ENCODE measurements at regions not wholly inside any gene's neighbourhood (a gene's known extent, or its start where the extent isn't known, plus 50 kb on each side); places are given as distances from the start of the nearest gene placed in this dataset.

DNA sequence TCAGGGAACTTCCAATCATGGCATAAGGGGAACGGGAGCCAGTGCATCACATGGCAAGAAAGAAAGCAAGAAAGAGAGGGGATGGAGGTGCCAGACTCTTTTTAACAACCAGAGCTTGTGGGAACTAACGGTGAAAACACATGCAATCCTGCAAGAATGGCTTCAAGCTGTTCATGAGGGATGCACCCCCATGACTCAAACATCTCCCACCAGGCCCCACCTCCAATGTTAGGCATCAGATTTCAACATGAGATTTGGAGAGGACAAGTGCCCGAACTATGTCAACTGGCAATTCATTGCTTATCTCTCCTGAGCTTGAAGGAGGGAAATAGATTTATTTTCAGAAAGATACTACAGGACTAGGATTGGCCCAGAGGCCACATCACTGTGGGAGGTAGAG lies 270.0 kb downstream of the SLC4A3 start:
- H3K36me3 ChIP-seq (ENCODE audit: insufficient read depth, low read length), result no peaks in the 10 kb centered on the region
- TF ChIP-seq EZH2 (IDR thresholded peaks at IDR 0.05; ENCODE audit: borderline replicate concordance, insufficient read depth, low read length, poor library complexity, severe bottlenecking), result no peak
- TF ChIP-seq RAD21 (conservative IDR thresholded peaks at IDR 0.05), result no peak
- TF ChIP-seq, protein P1, sequence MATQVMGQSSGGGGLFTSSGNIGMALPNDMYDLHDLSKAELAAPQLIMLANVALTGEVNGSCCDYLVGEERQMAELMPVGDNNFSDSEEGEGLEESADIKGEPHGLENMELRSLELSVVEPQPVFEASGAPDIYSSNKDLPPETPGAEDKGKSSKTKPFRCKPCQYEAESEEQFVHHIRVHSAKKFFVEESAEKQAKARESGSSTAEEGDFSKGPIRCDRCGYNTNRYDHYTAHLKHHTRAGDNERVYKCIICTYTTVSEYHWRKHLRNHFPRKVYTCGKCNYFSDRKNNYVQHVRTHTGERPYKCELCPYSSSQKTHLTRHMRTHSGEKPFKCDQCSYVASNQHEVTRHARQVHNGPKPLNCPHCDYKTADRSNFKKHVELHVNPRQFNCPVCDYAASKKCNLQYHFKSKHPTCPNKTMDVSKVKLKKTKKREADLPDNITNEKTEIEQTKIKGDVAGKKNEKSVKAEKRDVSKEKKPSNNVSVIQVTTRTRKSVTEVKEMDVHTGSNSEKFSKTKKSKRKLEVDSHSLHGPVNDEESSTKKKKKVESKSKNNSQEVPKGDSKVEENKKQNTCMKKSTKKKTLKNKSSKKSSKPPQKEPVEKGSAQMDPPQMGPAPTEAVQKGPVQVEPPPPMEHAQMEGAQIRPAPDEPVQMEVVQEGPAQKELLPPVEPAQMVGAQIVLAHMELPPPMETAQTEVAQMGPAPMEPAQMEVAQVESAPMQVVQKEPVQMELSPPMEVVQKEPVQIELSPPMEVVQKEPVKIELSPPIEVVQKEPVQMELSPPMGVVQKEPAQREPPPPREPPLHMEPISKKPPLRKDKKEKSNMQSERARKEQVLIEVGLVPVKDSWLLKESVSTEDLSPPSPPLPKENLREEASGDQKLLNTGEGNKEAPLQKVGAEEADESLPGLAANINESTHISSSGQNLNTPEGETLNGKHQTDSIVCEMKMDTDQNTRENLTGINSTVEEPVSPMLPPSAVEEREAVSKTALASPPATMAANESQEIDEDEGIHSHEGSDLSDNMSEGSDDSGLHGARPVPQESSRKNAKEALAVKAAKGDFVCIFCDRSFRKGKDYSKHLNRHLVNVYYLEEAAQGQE (IDR thresholded peaks at IDR 0.05; ENCODE audit: borderline replicate concordance), result no peak
- no peak for TF ChIP-seq POLR2AphosphoS5 (IDR thresholded peaks at IDR 0.05)
- TF ChIP-seq TAF1 (IDR thresholded peaks at IDR 0.05; ENCODE audit: low read depth), result no peak
- H3K79me2 ChIP-seq (replicated peaks; ENCODE audit: insufficient read depth, low read length), result no peaks in the 10 kb centered on the region
- no peaks in the 10 kb centered on the region for H4K20me1 ChIP-seq (ENCODE audit: insufficient read depth)
- no peaks in the 10 kb centered on the region for H3F3A ChIP-seq (ENCODE audit: insufficient read depth, low read length, poor library complexity, severe bottlenecking)
- no peak overlapping the region for H3K4me2 ChIP-seq (ENCODE audit: low read length)
- no peaks in the 10 kb centered on the region for H3K27me3 ChIP-seq (ENCODE audit: insufficient read depth, low read depth, low read length)
- no peaks in the 10 kb centered on the region for H3K9me2 ChIP-seq (ENCODE audit: insufficient read depth, low read length)
- no peak overlapping the region for H3K27ac ChIP-seq (ENCODE audit: low read length)
- H2AFZ ChIP-seq (ENCODE audit: low read depth, low read length), result no peak overlapping the region
- no peak overlapping the region for H3K4me3 ChIP-seq (ENCODE audit: low read length)
- no peak overlapping the region for H3K9ac ChIP-seq (ENCODE audit: low read length)
- H3K9me3 ChIP-seq (ENCODE audit: low read length), result no peaks in the 10 kb centered on the region

DNA sequence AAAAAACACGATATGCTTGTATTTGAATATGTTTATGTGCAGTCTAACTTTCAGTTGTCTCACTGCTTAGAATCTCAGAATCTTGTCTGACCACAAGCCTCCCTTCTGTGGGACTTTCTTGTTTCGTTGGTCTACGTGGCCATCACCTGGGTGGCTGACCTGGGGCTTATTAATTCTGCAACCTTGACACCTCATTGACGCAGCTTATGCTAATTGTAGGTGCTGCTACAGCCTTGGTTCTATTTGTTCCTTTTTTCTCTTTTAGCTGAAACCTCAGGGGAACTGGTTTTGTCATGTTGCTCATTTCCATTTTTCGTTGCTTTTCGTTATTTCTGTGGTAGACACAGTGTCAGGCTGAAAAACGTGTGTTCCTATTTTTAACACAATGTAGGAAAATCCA lies 273.7 kb downstream of the SLC4A3 start:
- TF ChIP-seq, protein P1 (IDR thresholded peaks at IDR 0.05; ENCODE audit: borderline replicate concordance), result no peak
- TF ChIP-seq POLR2AphosphoS5 (IDR thresholded peaks at IDR 0.05) (no peak), CTCF (IDR thresholded peaks at IDR 0.05; ENCODE audit: poor library complexity, severe bottlenecking) (no peak), RAD21 (conservative IDR thresholded peaks at IDR 0.05) (no peak), SMC3 (conservative IDR thresholded peaks at IDR 0.05; ENCODE audit: poor library complexity) (no peak)
- no peak overlapping the region for H2AFZ ChIP-seq (ENCODE audit: low read depth, low read length)
- H3K9me3 ChIP-seq (ENCODE audit: low read length), result no peaks in the 10 kb centered on the region
- H3K79me2 ChIP-seq (replicated peaks; ENCODE audit: insufficient read depth, low read length), result no peaks in the 10 kb centered on the region
- no peak overlapping the region for H3K4me2 ChIP-seq (ENCODE audit: low read length)
- H3K9ac ChIP-seq (ENCODE audit: low read length), result no peak overlapping the region
- H3K9me2 ChIP-seq (ENCODE audit: insufficient read depth, low read length), result no peaks in the 10 kb centered on the region
- no peaks in the 10 kb centered on the region for H3F3A ChIP-seq (ENCODE audit: insufficient read depth, low read length, poor library complexity, severe bottlenecking)
- no peaks in the 10 kb centered on the region for H3K36me3 ChIP-seq (ENCODE audit: insufficient read depth, low read length)
- no peak overlapping the region for H3K4me3 ChIP-seq (ENCODE audit: low read length)
- H4K20me1 ChIP-seq (ENCODE audit: insufficient read depth), result no peaks in the 10 kb centered on the region
- H3K27ac ChIP-seq (ENCODE audit: low read length), result no peak overlapping the region
- H3K27me3 ChIP-seq (ENCODE audit: insufficient read depth, low read depth, low read length), result no peaks in the 10 kb centered on the region
